GM23338 (cell line): ENCODE measurements at regions not wholly inside any gene's neighbourhood (a gene's known extent, or its start where the extent isn't known, plus 50 kb on each side); places are given as distances from the start of the nearest gene placed in this dataset.

Source experiments
- ATAC-seq: fragments of 200-7000 bp; cut with Tn5 transposase; 3 replicates; pipeline ENCODE4 v1.9.1; 2020
- DNase-seq: peaks from one replicate; pipeline ENCODE4 v3.0.0-alpha.2; 2015; ENCODE audit warnings: low spot score
- H2AFZ ChIP-seq: fragments of 200-600 bp; sonication (generic); 2 replicates; pipeline ENCODE4 v1.8.0; 2016; ENCODE audit warnings: antibody characterized with exemption, mild to moderate bottlenecking, moderate library complexity
- H3F3A ChIP-seq: fragments of 200-600 bp; sonication (generic); replicated peaks from 2 replicates; pipeline ENCODE4 v1.8.0; 2017; ENCODE audit warnings: antibody characterized with exemption, mixed run types, low read depth
- H3K27ac ChIP-seq: fragments of 200-600 bp; sonication (generic); 2 replicates; pipeline ENCODE4 v1.6.1; 2016; ENCODE audit warnings: low read depth
- H3K27me3 ChIP-seq: fragments of 200-600 bp; sonication (generic); 2 replicates; pipeline ENCODE4 v1.8.0; 2016; ENCODE audit warnings: mild to moderate bottlenecking, mixed run types, moderate library complexity; ENCODE audit not compliant: insufficient read depth
- H3K36me3 ChIP-seq: fragments of 200-600 bp; sonication (generic); 2 replicates; pipeline ENCODE4 v1.8.0; 2016; ENCODE audit warnings: mild to moderate bottlenecking; ENCODE audit not compliant: insufficient read depth
- H3K4me1 ChIP-seq: fragments of 200-600 bp; sonication (generic); 2 replicates; pipeline ENCODE4 v1.8.0; 2016; ENCODE audit warnings: mild to moderate bottlenecking, moderate library complexity; ENCODE audit not compliant: insufficient read depth
- H3K4me2 ChIP-seq: fragments of 200-600 bp; sonication (generic); 2 replicates; pipeline ENCODE4 v1.7.1; 2017; ENCODE audit warnings: mixed run types
- H3K4me3 ChIP-seq: fragments of 200-600 bp; sonication (generic); 2 replicates; pipeline ENCODE4 v1.6.1; 2016; ENCODE audit warnings: mixed run types
- H3K79me2 ChIP-seq: fragments of 200-600 bp; sonication (generic); replicated peaks from 2 replicates; pipeline ENCODE4 v1.8.0; 2017; ENCODE audit warnings: mild to moderate bottlenecking; ENCODE audit not compliant: insufficient read depth
- H3K9me2 ChIP-seq: fragments of 200-600 bp; sonication (generic); 2 replicates; pipeline ENCODE4 v1.8.0; 2017; ENCODE audit not compliant: insufficient read depth
- H4K20me1 ChIP-seq: fragments of 200-600 bp; sonication (generic); replicated peaks from 2 replicates; pipeline ENCODE4 v1.8.0; 2017; ENCODE audit warnings: mild to moderate bottlenecking; ENCODE audit not compliant: insufficient read depth
- H3K27ac Mint-ChIP-seq: 2 replicates; pipeline ENCODE4 v1.8.0; 2020; ENCODE audit warnings: inconsistent platforms, mild to moderate bottlenecking, moderate library complexity, mixed read lengths
- H3K27me3 Mint-ChIP-seq: 3 replicates; pipeline ENCODE4 v1.8.0; 2022; ENCODE audit warnings: low read depth, mild to moderate bottlenecking, moderate library complexity, mixed read lengths, inconsistent platforms; ENCODE audit not compliant: insufficient read depth, poor library complexity
- H3K36me3 Mint-ChIP-seq: 3 replicates; pipeline ENCODE4 v1.8.0; 2021; ENCODE audit warnings: low read depth, mild to moderate bottlenecking, inconsistent platforms, moderate library complexity, mixed read lengths
- H3K4me1 Mint-ChIP-seq: 3 replicates; pipeline ENCODE4 v1.8.0; 2020; ENCODE audit warnings: mild to moderate bottlenecking, inconsistent platforms, mixed read lengths
- H3K4me3 Mint-ChIP-seq: 3 replicates; pipeline ENCODE4 v1.8.0; 2021; ENCODE audit warnings: moderate library complexity, mild to moderate bottlenecking, inconsistent platforms, mixed read lengths
- H3K9me3 Mint-ChIP-seq: 3 replicates; pipeline ENCODE4 v1.8.0; 2020; ENCODE audit warnings: moderate library complexity, mild to moderate bottlenecking, inconsistent platforms, mixed read lengths
- CREB1 ChIP-seq: fragments of 250-450 bp; sonication (Bioruptor Pico); IDR thresholded peaks from 2 replicates; pipeline ENCODE4 v1.5.0; 2020; ENCODE audit warnings: low read depth, mild to moderate bottlenecking, moderate library complexity
- CTCF ChIP-seq, 2 experiments: fragments of 200-600 bp in 1 of 2; sonication (generic) in 1 of 2; conservative IDR thresholded peaks; 2 replicates each; pipeline versions ENCODE4 v1.5.1 to v1.6.1; 2016 to 2017; ENCODE audit warnings: antibody characterized with exemption in 2 of 2, low read depth in 2 of 2, mild to moderate bottlenecking in 2 of 2, moderate library complexity in 1 of 2
- EZH2 ChIP-seq: fragments of 200-600 bp; sonication (generic); IDR thresholded peaks from one replicate; pipeline ENCODE4 v1.8.0; 2017; ENCODE audit warnings: antibody characterized with exemption, mild to moderate bottlenecking, low read depth; ENCODE audit not compliant: unreplicated experiment
- JUNB ChIP-seq: IDR thresholded peaks from one replicate; pipeline ENCODE4 v1.6.1; 2016; ENCODE audit warnings: antibody characterized with exemption; ENCODE audit not compliant: unreplicated experiment
- NANOG ChIP-seq: IDR thresholded peaks from 2 replicates; pipeline ENCODE4 v1.6.1; 2016; ENCODE audit warnings: antibody characterized with exemption, borderline replicate concordance
- POLR2AphosphoS5 ChIP-seq: IDR thresholded peaks from 2 replicates; pipeline ENCODE4 v1.6.1; 2016; ENCODE audit warnings: antibody characterized with exemption, low read depth
- REST ChIP-seq: IDR thresholded peaks from one replicate; pipeline ENCODE4 v1.6.1; 2018; ENCODE audit warnings: antibody characterized with exemption; ENCODE audit not compliant: unreplicated experiment
- STAT1 ChIP-seq: IDR thresholded peaks from one replicate; pipeline ENCODE4 v1.6.1; 2016; ENCODE audit warnings: antibody characterized with exemption; ENCODE audit not compliant: unreplicated experiment
- ZNF114 ChIP-seq: fragments of 250-450 bp; sonication (Bioruptor Pico); IDR thresholded peaks from 2 replicates; pipeline ENCODE4 v1.5.0; 2020; ENCODE audit warnings: mild to moderate bottlenecking, moderate library complexity
- ZNF331 ChIP-seq: fragments of 250-450 bp; sonication (Bioruptor Pico); IDR thresholded peaks from 2 replicates; pipeline ENCODE4 v1.5.0; 2020; ENCODE audit warnings: low read depth, mild to moderate bottlenecking, moderate library complexity
- TF ChIP-seq, protein P1 (sequence below): IDR thresholded peaks from 2 replicates; pipeline ENCODE4 v1.6.1; 2016; ENCODE audit warnings: antibody characterized with exemption
- TF ChIP-seq, protein P2 (sequence below): fragments of 250-450 bp; sonication (Bioruptor Pico); IDR thresholded peaks from 2 replicates; pipeline ENCODE4 v1.5.0; 2020; ENCODE audit warnings: mild to moderate bottlenecking, moderate library complexity

GRCh38 chr22:27490080-27490479, 311.5 kb downstream of the MN1 start:
- H3K4me1 ChIP-seq = no peaks in the 10 kb centered on the region
- DNase-seq (no peak), ATAC-seq (no peak)
- no peak overlapping the region for H2AFZ ChIP-seq
- H3K9me2 ChIP-seq = no peaks in the 10 kb centered on the region
- TF ChIP-seq POLR2AphosphoS5 = no peak
- TF ChIP-seq EZH2 = no peak
- TF ChIP-seq CTCF (conservative IDR thresholded peaks at IDR 0.05; ENCODE audit: low read depth in 2 of 2) = no peak
- TF ChIP-seq, protein P1, sequence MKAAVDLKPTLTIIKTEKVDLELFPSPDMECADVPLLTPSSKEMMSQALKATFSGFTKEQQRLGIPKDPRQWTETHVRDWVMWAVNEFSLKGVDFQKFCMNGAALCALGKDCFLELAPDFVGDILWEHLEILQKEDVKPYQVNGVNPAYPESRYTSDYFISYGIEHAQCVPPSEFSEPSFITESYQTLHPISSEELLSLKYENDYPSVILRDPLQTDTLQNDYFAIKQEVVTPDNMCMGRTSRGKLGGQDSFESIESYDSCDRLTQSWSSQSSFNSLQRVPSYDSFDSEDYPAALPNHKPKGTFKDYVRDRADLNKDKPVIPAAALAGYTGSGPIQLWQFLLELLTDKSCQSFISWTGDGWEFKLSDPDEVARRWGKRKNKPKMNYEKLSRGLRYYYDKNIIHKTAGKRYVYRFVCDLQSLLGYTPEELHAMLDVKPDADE = no peak
- no peak for TF ChIP-seq CREB1 (CRISPR knock-in tag)
- no peak for TF ChIP-seq JUNB
- no peak for TF ChIP-seq ZNF114 (CRISPR knock-in tag)
- no peak for TF ChIP-seq STAT1
- no peak for TF ChIP-seq ZNF331
- TF ChIP-seq, protein P2, sequence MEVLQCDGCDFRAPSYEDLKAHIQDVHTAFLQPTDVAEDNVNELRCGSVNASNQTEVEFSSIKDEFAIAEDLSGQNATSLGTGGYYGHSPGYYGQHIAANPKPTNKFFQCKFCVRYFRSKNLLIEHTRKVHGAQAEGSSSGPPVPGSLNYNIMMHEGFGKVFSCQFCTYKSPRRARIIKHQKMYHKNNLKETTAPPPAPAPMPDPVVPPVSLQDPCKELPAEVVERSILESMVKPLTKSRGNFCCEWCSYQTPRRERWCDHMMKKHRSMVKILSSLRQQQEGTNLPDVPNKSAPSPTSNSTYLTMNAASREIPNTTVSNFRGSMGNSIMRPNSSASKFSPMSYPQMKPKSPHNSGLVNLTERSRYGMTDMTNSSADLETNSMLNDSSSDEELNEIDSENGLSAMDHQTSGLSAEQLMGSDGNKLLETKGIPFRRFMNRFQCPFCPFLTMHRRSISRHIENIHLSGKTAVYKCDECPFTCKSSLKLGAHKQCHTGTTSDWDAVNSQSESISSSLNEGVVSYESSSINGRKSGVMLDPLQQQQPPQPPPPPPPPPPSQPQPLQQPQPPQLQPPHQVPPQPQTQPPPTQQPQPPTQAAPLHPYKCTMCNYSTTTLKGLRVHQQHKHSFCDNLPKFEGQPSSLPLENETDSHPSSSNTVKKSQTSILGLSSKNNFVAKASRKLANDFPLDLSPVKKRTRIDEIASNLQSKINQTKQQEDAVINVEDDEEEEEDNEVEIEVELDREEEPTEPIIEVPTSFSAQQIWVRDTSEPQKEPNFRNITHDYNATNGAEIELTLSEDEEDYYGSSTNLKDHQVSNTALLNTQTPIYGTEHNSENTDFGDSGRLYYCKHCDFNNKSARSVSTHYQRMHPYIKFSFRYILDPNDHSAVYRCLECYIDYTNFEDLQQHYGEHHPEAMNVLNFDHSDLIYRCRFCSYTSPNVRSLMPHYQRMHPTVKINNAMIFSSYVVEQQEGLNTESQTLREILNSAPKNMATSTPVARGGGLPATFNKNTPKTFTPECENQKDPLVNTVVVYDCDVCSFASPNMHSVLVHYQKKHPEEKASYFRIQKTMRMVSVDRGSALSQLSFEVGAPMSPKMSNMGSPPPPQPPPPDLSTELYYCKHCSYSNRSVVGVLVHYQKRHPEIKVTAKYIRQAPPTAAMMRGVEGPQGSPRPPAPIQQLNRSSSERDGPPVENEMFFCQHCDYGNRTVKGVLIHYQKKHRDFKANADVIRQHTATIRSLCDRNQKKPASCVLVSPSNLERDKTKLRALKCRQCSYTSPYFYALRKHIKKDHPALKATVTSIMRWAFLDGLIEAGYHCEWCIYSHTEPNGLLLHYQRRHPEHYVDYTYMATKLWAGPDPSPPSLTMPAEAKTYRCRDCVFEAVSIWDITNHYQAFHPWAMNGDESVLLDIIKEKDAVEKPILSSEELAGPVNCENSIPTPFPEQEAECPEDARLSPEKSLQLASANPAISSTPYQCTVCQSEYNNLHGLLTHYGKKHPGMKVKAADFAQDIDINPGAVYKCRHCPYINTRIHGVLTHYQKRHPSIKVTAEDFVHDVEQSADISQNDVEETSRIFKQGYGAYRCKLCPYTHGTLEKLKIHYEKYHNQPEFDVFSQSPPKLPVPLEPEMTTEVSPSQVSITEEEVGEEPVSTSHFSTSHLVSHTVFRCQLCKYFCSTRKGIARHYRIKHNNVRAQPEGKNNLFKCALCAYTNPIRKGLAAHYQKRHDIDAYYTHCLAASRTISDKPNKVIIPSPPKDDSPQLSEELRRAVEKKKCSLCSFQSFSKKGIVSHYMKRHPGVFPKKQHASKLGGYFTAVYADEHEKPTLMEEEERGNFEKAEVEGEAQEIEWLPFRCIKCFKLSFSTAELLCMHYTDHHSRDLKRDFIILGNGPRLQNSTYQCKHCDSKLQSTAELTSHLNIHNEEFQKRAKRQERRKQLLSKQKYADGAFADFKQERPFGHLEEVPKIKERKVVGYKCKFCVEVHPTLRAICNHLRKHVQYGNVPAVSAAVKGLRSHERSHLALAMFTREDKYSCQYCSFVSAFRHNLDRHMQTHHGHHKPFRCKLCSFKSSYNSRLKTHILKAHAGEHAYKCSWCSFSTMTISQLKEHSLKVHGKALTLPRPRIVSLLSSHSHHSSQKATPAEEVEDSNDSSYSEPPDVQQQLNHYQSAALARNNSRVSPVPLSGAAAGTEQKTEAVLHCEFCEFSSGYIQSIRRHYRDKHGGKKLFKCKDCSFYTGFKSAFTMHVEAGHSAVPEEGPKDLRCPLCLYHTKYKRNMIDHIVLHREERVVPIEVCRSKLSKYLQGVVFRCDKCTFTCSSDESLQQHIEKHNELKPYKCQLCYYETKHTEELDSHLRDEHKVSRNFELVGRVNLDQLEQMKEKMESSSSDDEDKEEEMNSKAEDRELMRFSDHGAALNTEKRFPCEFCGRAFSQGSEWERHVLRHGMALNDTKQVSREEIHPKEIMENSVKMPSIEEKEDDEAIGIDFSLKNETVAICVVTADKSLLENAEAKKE (CRISPR knock-in tag) = no peak
- no peak for TF ChIP-seq REST
- TF ChIP-seq NANOG = no peak
- H3K4me3 ChIP-seq = no peak overlapping the region
- no peaks in the 10 kb centered on the region for H3F3A ChIP-seq
- no peak overlapping the region for H3K27ac ChIP-seq
- Mint-ChIP-seq H3K4me1 (peaks cover 6% of the 10 kb centered on the region; the same call in 2 of the 3 replicates), H3K27me3 (peaks cover 8% of the 10 kb centered on the region), H3K36me3 (peaks cover 6% of the 10 kb centered on the region; the same call in 1 of the 3 replicates), H3K4me3 (no peak overlapping the region), H3K9me3 (peaks cover 16% of the 10 kb centered on the region), H3K27ac (no peak overlapping the region)
- H3K27me3 ChIP-seq = no peaks in the 10 kb centered on the region
- H4K20me1 ChIP-seq = no peaks in the 10 kb centered on the region
- H3K4me2 ChIP-seq = no peak overlapping the region
- H3K36me3 ChIP-seq = no peaks in the 10 kb centered on the region
- H3K79me2 ChIP-seq = no peaks in the 10 kb centered on the region
